HFF-Myc (cell line): ENCODE measurements at regions not wholly inside any gene's neighbourhood (a gene's known extent, or its start where the extent isn't known, plus 50 kb on each side); places are given as distances from the start of the nearest gene placed in this dataset.
"Not testable (repeated sequence)": the region's sequence is repeated elsewhere in the genome, so short reads cannot be mapped to it uniquely, and the experiment has no call there.

Source experiments
- DNase-seq: peaks from one replicate; pipeline ENCODE4 v3.0.0-alpha.2; 2011; ENCODE audit warnings: low read depth; ENCODE audit errors: extremely low read depth
- H3K4me3 ChIP-seq: replicated peaks from 2 replicates; pipeline ENCODE4 v1.5.1; 2011; ENCODE audit warnings: low read depth, mild to moderate bottlenecking, control low read depth, low read length
- TF ChIP-seq, protein P1 (sequence below): IDR thresholded peaks from 2 replicates; pipeline ENCODE4 v1.5.1; 2012; ENCODE audit warnings: mild to moderate bottlenecking, low read depth, low read length, control low read depth; ENCODE audit errors: missing control alignments

DNA sequence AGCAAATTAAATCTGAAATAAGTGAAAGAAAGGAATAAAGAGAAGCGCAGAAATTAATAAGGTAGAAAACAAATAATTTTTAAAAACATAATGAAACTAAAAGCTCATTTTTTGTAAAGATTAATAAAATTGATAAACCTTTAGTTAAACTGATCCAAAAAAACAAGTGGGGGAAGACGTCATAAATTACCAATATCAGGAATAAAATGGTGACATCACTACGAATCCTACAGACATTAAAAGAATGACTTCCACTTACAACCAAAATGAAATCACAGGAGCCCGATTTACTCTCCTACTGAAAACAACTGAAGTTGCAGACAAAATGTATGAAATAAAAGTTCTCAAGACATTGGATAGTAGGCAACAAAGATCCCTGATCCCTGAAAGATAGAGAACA lies 68.1 kb upstream of the IFFO2 start:
- no peak for DNase-seq
- H3K4me3 ChIP-seq = no peak overlapping the region
- TF ChIP-seq, protein P1, sequence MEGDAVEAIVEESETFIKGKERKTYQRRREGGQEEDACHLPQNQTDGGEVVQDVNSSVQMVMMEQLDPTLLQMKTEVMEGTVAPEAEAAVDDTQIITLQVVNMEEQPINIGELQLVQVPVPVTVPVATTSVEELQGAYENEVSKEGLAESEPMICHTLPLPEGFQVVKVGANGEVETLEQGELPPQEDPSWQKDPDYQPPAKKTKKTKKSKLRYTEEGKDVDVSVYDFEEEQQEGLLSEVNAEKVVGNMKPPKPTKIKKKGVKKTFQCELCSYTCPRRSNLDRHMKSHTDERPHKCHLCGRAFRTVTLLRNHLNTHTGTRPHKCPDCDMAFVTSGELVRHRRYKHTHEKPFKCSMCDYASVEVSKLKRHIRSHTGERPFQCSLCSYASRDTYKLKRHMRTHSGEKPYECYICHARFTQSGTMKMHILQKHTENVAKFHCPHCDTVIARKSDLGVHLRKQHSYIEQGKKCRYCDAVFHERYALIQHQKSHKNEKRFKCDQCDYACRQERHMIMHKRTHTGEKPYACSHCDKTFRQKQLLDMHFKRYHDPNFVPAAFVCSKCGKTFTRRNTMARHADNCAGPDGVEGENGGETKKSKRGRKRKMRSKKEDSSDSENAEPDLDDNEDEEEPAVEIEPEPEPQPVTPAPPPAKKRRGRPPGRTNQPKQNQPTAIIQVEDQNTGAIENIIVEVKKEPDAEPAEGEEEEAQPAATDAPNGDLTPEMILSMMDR = no peak

DNA sequence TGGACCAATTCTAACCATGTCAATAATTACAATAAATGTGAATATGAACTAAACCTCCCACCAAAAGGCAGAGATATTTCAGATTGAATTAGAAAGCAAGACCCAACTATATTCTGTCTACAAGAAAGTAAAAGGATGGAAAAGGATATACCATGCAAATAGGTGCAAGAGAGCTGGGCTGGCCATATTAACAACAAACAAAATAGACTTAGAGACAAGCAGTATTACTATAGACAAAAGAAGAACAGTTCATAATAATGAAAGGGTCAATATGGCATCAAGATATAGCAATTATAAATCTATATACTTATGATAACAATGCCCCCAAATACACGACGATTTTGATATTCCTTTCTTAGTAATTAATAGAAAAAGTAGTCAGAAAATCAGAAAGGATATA lies 67.3 kb upstream of the IFFO2 start:
- DNase-seq = no peak
- no peak overlapping the region for H3K4me3 ChIP-seq
- TF ChIP-seq, protein P1 = no peak

DNA sequence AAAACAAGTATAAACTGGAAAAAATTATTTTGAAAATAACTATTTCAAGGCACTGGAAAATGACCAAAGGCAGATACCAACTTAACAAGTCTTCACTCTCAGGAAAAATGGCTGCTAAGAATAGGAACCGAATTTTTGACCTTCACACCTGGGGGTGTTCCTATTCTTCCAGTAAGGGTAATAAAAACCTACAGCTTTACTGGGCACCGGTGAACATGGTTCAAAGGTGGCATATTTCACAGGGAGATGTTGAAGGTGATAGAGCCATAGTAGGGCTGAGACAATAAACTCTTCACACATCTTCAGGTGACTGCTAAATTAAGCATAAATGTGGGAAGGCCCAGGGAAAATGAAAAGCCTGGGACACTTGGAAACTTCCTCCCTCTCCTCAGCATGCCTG lies 65.4 kb upstream of the IFFO2 start:
- TF ChIP-seq, protein P1 = no peak
- no peak overlapping the region for H3K4me3 ChIP-seq
- DNase-seq = no peak

DNA sequence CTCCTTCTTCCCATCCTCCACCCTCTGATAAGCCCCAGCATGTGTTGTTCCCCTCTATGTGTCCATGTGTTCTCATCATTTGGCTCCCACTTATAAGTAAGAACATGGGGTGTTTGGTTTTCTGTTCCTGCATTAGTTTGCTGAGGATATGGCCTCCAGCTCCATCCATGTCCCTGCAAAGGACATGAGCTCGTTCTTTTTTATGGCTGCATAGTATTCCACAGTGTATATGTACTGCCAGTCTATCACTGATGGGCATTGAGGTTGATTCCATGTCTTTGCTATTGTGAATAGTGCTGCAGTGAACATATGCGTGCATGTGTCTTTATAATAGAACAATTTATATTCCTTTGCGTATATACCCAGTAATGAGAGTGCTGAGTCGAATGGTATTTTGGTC lies 62.8 kb upstream of the IFFO2 start:
- DNase-seq = not testable (repeated sequence)

DNA sequence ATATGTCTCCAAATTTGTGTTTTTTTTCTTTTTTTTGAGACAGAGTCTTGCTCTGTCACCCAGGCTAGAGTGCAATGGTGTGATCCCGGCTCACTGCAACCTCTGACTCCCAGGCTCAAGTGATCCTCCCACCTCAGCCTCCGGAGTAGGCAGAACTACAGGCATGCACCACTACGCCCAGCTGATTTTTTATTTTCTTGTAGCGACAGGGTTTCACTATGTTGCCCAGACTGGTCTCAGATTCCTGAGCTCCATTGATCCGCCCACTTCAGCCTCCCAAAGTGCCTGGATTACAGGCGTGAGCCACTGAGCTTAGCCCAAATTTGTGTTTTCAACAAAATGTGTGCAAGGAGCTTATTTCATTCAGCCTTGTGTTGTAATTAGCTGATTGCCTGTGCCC lies 59.0 kb upstream of the IFFO2 start:
- no peak overlapping the region for H3K4me3 ChIP-seq
- TF ChIP-seq, protein P1 = no peak
- no peak for DNase-seq

More for the DNA sequence above, 62.8 kb upstream of the IFFO2 start:
- not testable (repeated sequence) for H3K4me3 ChIP-seq

DNA sequence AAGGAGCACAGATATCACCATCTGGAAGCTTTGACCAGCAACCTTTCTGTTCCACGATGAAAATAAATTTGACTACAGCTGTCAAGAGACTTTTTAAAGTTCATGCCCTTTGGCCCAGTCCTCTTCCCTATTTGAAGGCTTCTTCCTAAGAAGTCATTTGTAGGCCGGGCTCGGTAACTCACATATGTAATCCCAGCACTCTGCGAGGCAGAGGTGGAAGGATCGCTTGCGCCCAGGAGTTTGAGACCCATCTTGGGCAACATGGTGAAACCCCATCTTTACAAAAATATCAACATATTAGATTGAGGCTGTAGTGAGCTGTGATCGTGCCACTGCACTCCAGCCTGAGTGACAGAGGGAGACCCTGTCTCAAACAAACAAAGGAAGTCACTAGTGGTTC lies 58.3 kb upstream of the IFFO2 start:
- TF ChIP-seq, protein P1 = no peak
- DNase-seq = no peak
- H3K4me3 ChIP-seq = no peak overlapping the region

DNA sequence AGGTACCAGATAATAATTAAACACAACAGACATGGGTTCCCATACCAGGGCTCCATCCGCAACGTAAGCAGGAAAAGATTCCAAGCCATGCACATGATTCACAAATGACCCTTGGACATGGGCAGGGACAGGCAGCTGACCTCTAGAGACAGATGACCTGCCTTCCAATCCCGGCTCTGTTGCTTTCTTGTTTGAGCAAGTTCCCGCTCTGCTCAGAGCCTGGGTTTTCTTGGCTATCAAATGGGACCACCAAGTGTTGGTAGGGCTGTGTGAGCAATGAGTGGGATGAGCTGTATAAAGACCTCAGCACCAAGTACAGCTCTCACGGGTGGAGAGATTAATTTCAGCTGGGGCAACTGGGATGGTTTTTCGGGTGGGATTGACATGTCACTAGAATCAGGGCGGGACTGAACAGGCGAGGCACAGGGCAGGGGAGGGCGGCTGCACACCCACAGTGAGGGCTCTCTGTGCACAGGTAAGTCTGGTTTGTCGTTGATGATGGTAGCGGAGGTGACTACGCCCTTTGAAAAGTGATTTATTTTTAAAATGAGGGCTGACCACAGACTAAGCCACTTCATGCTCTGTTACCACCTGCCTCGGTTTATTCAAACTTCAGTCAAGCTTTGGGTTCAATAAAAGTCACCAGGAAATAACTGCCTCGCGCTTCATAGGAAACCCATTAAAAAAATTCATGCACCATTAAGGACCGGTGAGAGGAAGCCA lies 57.5 kb upstream of the IFFO2 start:
- H3K4me3 ChIP-seq = no peak overlapping the region
- DNase-seq = no peak
- TF ChIP-seq, protein P1 = no peak
